ENCODE measurements at regions not wholly inside any gene's neighbourhood (a gene's known extent, or its start where the extent isn't known, plus 50 kb on each side); places are given as distances from the start of the nearest gene placed in this dataset.

DNA sequence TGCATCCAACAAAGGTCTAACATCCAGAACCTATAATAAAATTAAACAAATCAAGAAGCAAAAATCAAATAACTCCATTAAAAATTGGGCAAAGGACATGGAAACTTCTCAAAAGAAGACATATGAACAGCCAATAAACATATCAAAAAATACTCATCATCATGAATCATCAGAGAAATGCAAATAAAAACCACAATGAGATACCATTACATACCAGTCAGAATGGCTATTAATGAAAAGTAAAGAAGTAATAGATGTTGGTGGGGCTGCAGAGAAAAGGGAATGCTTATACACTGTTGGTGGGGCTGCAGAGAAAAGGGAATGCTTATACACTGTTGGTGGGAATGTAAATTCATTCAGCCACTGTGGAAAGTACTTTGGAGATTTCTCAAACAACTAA is 465.8 kb downstream of the ZIC3 start:
- no peak overlapping the region for H3K4me3 ChIP-seq (replicated peaks in 1 of 3; ENCODE audit: insufficient read depth in 1 of 3, low read depth in 2 of 3, low read length in 3 of 3)
- H3K27me3 ChIP-seq (ENCODE audit: control insufficient read depth in 1 of 2, insufficient read depth in 2 of 2, low read length in 2 of 2): no peaks in the 10 kb centered on the region
- no peak for FAIRE-seq
- H3K9ac ChIP-seq (ENCODE audit: insufficient read depth, low read depth, low read length): no peak overlapping the region
- in situ Hi-C loops (cut with HindIII; ENCODE audit: extremely low pct_ligation_motif_present, low pct_unique_long_range_greater_than_20kb): no loop called here
- H3K4me1 ChIP-seq (ENCODE audit: insufficient read depth, low read length): no peaks in the 10 kb centered on the region
- H3K79me2 ChIP-seq (ENCODE audit: insufficient read depth, low read length): no peaks in the 10 kb centered on the region
- ATAC-seq: no peak
- CTCF ChIA-PET (ENCODE audit: low intra/inter-chr PET ratio, low total read pairs): no interaction called here
- H2AFZ ChIP-seq (ENCODE audit: low read length): no peak overlapping the region
- no TSS peak for BruUV-seq (replicated peaks)
- TF ChIP-seq ZNF138 (CRISPR knock-in tag; IDR thresholded peaks at IDR 0.05; ENCODE audit: low read depth) (no peak), PBX3 (CRISPR knock-in tag; IDR thresholded peaks at IDR 0.05; ENCODE audit: borderline replicate concordance) (no peak), PREB (CRISPR knock-in tag; IDR thresholded peaks at IDR 0.05) (no peak), NR2F6 (IDR thresholded peaks at IDR 0.05) (no peak), NR2F6 (CRISPR knock-in tag; IDR thresholded peaks at IDR 0.05) (no peak), ZNF83 (CRISPR knock-in tag; IDR thresholded peaks at IDR 0.05; ENCODE audit: borderline replicate concordance) (no peak), KDM1A (CRISPR knock-in tag; IDR thresholded peaks at IDR 0.05) (no peak)
- intact Hi-C loops (cut with micrococcal nuclease; ENCODE audit: unreplicated experiment): no loop called here
- H3K36me3 ChIP-seq (replicated peaks in 1 of 2; ENCODE audit: control insufficient read depth in 1 of 2, insufficient read depth in 2 of 2, low read length in 2 of 2): no peaks in the 10 kb centered on the region
- no peak overlapping the region for H3K4me2 ChIP-seq (ENCODE audit: low read depth, low read length)
- H3K9me3 ChIP-seq (ENCODE audit: low read length): no peaks in the 10 kb centered on the region
- DNase-seq (ENCODE audit: low spot score): no peak
- H4K20me1 ChIP-seq (ENCODE audit: insufficient read depth, low read length): no peaks in the 10 kb centered on the region
- H3K27ac ChIP-seq (ENCODE audit: extremely low read length, insufficient read depth, low read length): no peak overlapping the region
- POLR2A ChIA-PET: no interaction called here

- Histone ChIP-seq H3K79me2 (ENCODE audit: insufficient read depth, low read length) (no peaks in the 10 kb centered on the region), H3K4me3 (replicated peaks in 1 of 3; ENCODE audit: insufficient read depth in 1 of 3, low read depth in 2 of 3, low read length in 3 of 3) (no peak overlapping the region), H2AFZ (ENCODE audit: low read length) (no peak overlapping the region), H3K27ac (ENCODE audit: extremely low read length, insufficient read depth, low read length) (no peak overlapping the region), H3K27me3 (ENCODE audit: control insufficient read depth in 1 of 2, insufficient read depth in 2 of 2, low read length in 2 of 2) (no peaks in the 10 kb centered on the region), H3K9ac (ENCODE audit: insufficient read depth, low read depth, low read length) (no peak overlapping the region), H3K4me1 (ENCODE audit: insufficient read depth, low read length) (no peaks in the 10 kb centered on the region), H3K4me2 (ENCODE audit: low read depth, low read length) (no peak overlapping the region), H3K36me3 (replicated peaks in 1 of 2; ENCODE audit: control insufficient read depth in 1 of 2, insufficient read depth in 2 of 2, low read length in 2 of 2) (no peaks in the 10 kb centered on the region), H3K9me3 (ENCODE audit: low read length) (no peaks in the 10 kb centered on the region), H4K20me1 (ENCODE audit: insufficient read depth, low read length) (no peaks in the 10 kb centered on the region)
- ChIA-PET CTCF (ENCODE audit: low intra/inter-chr PET ratio, low total read pairs) (no interaction called here), POLR2A (no interaction called here)
- ATAC-seq (no peak), FAIRE-seq (no peak), DNase-seq (ENCODE audit: low spot score) (no peak)
- in situ Hi-C loops (cut with HindIII; ENCODE audit: extremely low pct_ligation_motif_present, low pct_unique_long_range_greater_than_20kb) (no loop called here), intact Hi-C loops (cut with micrococcal nuclease; ENCODE audit: unreplicated experiment) (no loop called here)
- 0% methylated on average over 1 of the region's 1 CpG for WGBS (ENCODE audit: low lambda C conversion rate)
- TF ChIP-seq ZSCAN5A (CRISPR knock-in tag; IDR thresholded peaks at IDR 0.05; ENCODE audit: borderline replicate concordance) (no peak), SMAD1 (CRISPR knock-in tag; IDR thresholded peaks at IDR 0.05; ENCODE audit: borderline replicate concordance, low read depth) (no peak), STAG1 (CRISPR knock-in tag; IDR thresholded peaks at IDR 0.05) (0 out of 2 replicates have a peak, but pooled peaks have one; percentile 15), ZNF746 (CRISPR knock-in tag; IDR thresholded peaks at IDR 0.05) (no peak), ZNF253 (CRISPR knock-in tag; IDR thresholded peaks at IDR 0.05; ENCODE audit: borderline replicate concordance) (no peak)
- TF ChIP-seq, protein P1, sequence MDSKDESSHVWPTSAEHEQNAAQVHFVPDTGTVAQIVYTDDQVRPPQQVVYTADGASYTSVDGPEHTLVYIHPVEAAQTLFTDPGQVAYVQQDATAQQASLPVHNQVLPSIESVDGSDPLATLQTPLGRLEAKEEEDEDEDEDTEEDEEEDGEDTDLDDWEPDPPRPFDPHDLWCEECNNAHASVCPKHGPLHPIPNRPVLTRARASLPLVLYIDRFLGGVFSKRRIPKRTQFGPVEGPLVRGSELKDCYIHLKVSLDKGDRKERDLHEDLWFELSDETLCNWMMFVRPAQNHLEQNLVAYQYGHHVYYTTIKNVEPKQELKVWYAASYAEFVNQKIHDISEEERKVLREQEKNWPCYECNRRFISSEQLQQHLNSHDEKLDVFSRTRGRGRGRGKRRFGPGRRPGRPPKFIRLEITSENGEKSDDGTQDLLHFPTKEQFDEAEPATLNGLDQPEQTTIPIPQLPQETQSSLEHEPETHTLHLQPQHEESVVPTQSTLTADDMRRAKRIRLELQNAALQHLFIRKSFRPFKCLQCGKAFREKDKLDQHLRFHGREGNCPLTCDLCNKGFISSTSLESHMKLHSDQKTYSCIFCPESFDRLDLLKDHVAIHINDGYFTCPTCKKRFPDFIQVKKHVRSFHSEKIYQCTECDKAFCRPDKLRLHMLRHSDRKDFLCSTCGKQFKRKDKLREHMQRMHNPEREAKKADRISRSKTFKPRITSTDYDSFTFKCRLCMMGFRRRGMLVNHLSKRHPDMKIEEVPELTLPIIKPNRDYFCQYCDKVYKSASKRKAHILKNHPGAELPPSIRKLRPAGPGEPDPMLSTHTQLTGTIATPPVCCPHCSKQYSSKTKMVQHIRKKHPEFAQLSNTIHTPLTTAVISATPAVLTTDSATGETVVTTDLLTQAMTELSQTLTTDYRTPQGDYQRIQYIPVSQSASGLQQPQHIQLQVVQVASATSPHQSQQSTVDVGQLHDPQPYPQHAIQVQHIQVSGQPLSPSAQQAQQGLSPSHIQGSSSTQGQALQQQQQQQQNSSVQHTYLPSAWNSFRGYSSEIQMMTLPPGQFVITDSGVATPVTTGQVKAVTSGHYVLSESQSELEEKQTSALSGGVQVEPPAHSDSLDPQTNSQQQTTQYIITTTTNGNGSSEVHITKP (CRISPR knock-in tag; IDR thresholded peaks at IDR 0.05; ENCODE audit: low read depth): no peak
- no TSS peak for BruUV-seq (replicated peaks)
Measured at GRCh38 chrX:138034136-138034535, 468.2 kb downstream of the ZIC3 start.
